HG03469 (cell line): ENCODE measurements at regions not wholly inside any gene's neighbourhood (a gene's known extent, or its start where the extent isn't known, plus 50 kb on each side); places are given as distances from the start of the nearest gene placed in this dataset.

Source experiments
- ATAC-seq: cut with Tn5 transposase; IDR thresholded peaks from one replicate; pipeline ENCODE4 v1.9.1; 2021; ENCODE audit warnings: mild to moderate bottlenecking, moderate library complexity, moderate number of reproducible peaks; ENCODE audit not compliant: unreplicated experiment

DNA sequence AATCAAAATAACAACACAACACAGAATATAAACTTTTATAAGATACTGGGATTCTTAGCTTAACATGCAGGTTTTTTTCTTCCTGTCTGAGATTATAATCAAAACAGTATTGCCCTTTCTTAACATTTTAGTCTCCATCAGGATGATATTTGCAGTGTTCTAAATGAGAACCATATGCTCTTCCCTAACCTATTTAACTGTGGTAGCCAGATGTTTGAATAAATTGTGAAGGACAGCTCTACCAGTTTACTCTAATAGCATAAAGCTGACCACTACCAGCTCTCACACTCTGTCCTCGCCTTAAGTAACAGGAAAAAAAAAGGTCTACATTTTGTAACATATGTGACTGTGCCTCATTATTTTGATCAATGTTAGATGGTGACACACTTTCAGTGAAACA, 618.7 kb upstream of the SGCG start:
- ATAC-seq, result no peak

GRCh38 chr13:22563272-22563671, 617.5 kb upstream of the SGCG start:
- ATAC-seq, result no peak

DNA sequence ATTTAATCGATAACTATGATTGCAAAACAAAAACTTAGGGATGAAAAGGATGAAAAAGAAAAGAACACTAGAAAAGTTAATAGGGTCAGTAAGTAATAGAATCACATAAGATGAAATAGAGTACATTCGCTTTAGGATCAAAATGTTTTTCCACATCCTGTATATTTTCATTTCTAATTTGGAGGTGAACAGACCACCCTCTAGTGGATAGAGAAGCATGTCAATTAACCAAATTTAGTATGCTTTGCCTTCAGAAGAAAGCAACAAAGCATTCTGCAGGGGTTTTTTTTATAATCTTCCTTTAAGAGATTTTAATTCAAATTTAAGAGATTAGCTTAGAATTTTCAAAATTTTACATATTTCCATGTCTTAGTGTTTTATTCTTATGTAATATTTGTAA, 611.0 kb upstream of the SGCG start:
- no peak for ATAC-seq

GRCh38 chr13:22589880-22590279, 590.9 kb upstream of the SGCG start:
- no peak for ATAC-seq

DNA sequence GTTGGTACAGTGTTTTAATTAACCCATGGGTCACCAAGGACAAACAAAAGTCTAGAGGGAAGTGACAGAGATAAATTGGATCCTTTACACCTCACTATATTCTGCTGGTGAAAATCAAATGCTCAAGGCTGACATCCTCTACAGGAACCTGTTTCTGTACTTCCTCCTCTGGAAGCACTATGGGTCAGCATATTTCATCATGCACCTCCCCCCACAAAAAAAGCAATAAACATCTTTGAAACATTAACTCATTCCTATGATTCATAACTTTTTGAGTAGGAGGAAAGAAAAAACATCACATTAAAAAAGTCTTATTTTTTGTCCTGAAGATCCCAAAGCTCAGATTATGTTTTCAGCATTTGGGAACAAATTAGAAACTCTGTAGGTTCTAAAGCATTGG, 588.3 kb upstream of the SGCG start:
- ATAC-seq, result no peak

DNA sequence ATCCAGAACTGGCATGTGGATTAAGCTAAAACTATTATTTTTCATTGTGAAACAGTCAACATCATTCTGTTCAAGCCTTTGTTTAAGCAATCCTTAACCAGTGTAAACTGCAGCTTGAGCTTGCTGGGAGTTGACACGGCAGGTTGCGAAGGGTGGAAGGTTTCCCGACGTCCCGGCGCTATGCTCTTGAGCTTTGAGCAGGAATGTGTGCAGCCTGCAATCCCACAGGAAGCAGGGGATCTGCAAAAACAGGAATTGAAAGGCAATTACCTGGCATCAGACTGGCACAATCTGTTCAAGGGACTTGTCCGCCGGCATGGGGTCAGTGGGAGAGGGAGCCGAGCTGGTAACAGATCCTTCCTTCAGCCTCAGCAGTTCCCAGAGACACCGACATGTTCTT, 586.7 kb upstream of the SGCG start:
- no peak for ATAC-seq

GRCh38 chr13:22596171-22596863, 584.5 kb upstream of the SGCG start:
- ATAC-seq, result no peak

DNA sequence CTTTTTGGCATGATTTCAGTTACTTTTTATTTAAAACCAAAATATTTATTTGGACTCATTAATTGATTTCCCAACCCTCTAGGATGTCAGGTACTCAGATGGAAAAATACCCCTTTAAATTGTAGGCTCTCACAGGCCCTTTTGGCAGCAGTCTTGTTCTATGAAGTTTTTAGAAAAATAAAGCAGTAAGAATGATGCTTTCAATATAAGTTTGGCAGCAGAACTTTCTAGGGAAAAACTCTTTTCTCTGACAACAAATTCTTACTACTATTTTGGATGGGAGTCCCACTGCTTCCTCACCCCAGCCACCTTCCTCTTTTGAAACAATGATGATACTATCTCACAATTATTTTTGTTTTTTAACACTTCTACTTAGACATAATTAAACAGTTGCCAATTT, 581.6 kb upstream of the SGCG start:
- no peak for ATAC-seq

DNA sequence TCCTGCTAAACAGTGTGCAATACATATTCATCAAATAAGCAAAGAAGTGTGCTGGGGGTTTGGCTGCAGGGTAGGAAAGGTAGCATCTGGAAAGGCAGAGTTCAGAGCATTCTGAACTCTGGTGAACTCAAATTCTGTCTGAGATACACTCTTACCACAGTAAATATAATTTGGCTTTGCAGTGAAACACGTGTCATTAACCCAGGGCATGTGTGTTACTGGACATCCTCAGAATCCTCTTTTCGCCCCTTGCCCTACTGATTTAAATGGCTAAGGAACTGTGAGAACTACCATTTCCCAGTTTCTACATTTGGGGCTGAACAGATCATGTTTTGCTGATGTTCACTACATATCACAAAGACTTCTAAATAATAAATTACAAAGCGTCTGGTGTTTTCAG, 562.8 kb upstream of the SGCG start:
- ATAC-seq, result no peak

DNA sequence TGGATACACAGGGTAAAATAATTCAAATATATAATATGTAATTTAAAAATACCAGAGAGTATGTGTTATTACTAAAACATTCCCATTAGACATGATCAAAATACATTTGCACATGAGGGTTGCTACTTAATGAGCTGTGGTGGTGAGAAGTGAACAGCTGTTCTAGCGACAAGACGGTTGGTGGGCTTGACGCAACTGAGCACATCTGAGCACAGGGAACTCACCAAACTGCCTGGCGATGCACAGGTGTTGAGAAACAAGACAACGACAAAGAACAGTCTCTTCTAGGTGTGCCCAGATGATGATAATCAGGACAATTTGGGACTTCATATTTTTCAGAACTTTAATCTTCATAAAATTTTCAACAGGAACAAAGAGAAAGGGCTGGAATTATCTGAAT, 555.1 kb upstream of the SGCG start:
- no peak for ATAC-seq

- ATAC-seq, result no peak
These were observed 551.4 kb upstream of the SGCG start for GRCh38 chr13:22629374-22629773.

DNA sequence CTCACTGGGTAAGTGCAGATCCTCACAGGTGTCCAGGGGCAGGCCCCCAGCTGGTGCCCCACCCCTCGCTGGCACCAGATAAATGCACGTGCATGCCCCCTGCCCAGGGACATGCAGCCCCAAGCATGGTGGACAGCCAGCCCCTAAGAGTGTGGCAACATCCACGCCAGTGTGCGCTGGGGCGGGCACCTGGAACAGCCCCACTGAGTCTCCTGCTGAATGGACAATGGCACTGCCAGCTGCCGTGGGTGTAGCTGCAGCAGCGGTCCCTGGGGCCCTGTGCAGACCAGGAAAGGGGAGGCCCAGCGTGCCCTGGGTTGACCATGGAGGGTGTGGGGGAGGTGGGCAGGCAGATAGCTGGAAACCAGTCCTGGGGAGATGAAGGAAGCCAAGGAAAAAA, 538.7 kb upstream of the SGCG start:
- ATAC-seq, result no peak

DNA sequence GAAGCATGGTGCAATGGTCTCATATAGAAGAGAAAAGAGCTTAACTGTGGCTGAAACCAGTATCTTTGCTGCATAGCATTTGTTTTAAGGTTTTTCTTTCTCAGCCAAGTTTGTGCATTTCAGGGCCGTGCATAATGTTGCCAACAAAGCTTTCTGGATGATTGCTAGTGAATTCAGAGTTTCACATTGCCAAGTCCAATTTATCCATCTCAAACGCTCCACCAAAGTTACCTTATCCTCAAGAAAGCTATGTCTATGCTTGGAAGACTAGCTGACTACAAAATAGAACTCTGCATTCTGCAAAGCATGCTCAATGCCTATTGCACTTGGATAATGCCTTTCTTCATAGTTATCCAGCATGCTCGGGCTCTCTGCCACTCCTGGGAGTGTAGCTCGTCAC, 535.8 kb upstream of the SGCG start:
- no peak for ATAC-seq

DNA sequence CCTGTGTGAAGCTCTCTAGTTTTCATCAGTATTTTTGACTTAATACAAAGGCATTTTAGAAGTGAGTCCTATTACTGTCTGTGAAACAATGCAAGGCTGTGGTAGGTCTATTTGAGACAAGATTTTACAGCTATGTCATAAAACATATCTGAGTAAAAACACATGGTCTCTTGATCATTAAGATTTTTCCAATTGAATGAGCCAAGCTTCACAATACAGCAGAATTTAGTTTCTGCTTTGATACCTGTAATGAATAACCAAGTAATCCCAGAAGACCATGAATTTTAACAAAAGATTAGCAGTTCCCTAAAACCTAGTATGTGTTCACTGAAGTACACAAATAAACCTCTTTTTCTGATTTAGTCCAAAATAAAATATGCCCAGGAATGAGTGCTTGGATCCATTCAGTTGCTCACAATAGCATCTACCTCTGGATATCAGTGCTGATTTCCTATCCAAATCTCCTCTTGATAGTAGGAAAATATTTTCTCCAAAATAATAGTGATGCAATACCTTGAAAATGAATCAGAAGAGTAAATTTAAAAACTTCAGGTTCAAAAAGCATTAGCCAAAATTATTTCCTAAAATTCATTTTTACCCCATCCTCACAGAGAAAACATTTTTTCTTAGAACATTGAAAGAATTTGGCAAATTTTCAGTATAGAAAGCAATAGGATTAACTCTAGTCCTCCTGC, 533.5 kb upstream of the SGCG start:
- no peak for ATAC-seq

- no peak for ATAC-seq
These were observed 532.4 kb upstream of the SGCG start for GRCh38 chr13:22648320-22648801.

- ATAC-seq, result no peak
These were observed 528.0 kb upstream of the SGCG start for GRCh38 chr13:22652796-22653195.

DNA sequence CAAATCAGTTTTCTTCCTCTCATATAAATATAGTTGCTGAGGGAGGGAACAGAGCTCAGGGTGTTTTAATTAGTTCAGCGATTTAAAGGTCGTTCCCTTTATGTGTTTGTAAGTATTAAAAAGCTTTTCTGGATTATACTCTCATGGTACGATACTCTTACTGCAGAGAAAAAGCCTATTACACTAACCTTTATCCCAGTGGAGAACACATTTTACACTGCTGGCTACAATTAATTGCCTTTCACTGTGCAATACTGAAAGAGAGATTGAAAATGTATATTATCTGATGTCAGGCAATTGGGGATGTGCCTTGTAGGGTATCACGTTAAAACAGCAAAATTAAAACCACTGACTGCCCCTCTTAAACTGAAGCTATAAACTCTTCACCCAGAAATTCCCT, 526.9 kb upstream of the SGCG start:
- no peak for ATAC-seq

- no peak for ATAC-seq
These were observed 525.5 kb upstream of the SGCG start for GRCh38 chr13:22655106-22655852.

DNA sequence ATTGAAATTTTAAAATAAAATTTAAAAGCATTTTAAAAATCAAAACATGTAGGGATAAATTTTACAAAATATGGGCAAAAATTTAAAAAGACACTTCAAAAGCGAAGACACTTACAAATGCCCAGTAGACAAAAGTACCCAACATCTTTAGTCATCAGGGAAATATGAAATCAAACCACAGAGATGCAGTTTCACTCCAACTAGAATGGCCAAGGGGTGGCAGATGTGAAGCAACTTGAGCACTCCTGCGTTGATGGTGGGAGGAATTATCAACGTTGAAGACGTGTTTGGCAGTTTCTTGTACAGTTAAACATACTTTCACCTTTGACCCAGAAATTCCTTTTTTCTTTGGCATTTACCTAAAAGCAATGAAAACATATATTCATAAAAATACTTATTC, 518.0 kb upstream of the SGCG start:
- no peak for ATAC-seq

GRCh38 chr13:22665506-22665905, 515.3 kb upstream of the SGCG start:
- ATAC-seq, result no peak

- no peak for ATAC-seq
These were observed 490.0 kb upstream of the SGCG start for GRCh38 chr13:22690756-22691155.

- no peak for ATAC-seq
These were observed 487.1 kb upstream of the SGCG start for GRCh38 chr13:22693691-22694090.
